Cerebellar cortex (tissue), 1 donor: ENCODE measurements at regions not wholly inside any gene's neighbourhood (a gene's known extent, or its start where the extent isn't known, plus 50 kb on each side); places are given as distances from the start of the nearest gene placed in this dataset.

Experiments
- DNase-seq: peaks from one replicate; pipeline ENCODE4 v3.0.0-alpha.2; 2015; ENCODE audit warnings: low spot score

- no peak for DNase-seq
Measured at GRCh38 chr11:45724153-45724552, 58.7 kb upstream of the CHST1 start.

- no peak for DNase-seq
Measured at GRCh38 chr11:45723397-45723796, 58.0 kb upstream of the CHST1 start.

DNA sequence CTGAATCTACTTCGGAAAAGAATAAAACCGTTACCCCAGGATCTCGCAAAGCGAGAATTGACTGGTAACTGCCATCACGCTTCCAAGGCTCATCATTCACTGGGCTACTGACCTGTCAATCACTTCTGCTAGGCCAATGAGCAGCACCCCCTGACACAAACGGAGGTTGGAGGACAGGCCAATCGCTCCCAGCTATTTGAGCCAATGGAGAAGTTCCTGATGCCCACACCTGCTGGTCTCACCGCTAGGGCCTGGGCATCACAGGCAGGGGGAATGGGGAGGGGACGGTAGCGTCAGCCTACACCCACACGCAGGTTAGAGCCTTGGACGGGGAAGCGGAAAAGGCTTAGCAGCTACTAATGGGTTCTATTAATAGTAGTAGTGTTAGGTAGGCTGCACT lies 56.7 kb upstream of the CHST1 start:
- no peak for DNase-seq

DNA sequence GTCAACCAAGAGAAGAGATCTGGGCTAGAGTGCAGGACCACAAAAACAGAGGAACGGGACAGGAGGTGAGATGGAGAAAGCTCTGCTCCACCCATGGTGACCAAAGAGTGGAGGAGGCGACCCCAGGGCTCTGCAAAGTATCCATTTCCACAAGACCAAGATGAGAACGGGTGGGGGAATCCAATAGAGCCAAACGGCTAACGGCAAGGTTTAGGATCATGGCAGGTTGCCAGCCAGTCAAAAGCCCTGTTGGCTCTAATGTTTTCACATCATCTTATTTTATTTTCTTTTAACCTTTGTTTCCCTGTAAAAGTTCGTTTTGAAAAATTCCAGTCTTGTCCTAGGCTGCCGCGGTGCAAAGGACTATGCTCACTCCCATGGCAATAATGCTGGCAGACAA lies 52.1 kb upstream of the CHST1 start:
- no peak for DNase-seq

DNA sequence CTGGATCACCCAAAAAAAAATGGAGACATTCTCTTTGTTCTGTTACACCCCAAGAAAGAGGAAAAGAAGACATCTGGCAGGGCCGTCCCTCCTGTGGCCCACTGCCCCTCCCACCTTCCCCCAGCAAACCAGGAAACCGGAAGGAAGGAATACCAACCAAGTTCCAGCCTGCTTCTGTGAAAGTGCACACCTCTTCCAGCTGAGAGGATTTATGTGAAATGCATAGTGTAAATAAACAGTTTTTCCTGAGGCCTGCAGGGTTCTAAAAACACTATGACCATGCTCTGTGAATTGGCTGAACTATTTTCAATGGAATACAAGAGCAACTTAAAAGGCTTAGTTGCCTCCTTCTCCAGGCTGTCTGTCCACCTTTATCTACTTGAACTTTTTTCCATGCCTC lies 50.0 kb upstream of the CHST1 start:
- DNase-seq = no peak
